Neuronal stem cell (in vitro differentiated cells): ENCODE measurements at regions not wholly inside any gene's neighbourhood (a gene's known extent, or its start where the extent isn't known, plus 50 kb on each side); places are given as distances from the start of the nearest gene placed in this dataset.
"Not testable (repeated sequence)": the region's sequence is repeated elsewhere in the genome, so short reads cannot be mapped to it uniquely, and the experiment has no call there.

Experiments
- DNase-seq: peaks from one replicate; pipeline ENCODE4 v3.0.0-alpha.2; 2013; ENCODE audit warnings: low spot score
- H2AFZ ChIP-seq: one replicate; pipeline ENCODE4 v1.6.1; 2013; ENCODE audit warnings: mild to moderate bottlenecking, low read length, inconsistent platforms
- H2AK5ac ChIP-seq: 2 replicates; pipeline ENCODE4 v1.6.1; 2013; ENCODE audit warnings: low read depth, mild to moderate bottlenecking, inconsistent platforms, low read length, moderate library complexity, mixed read lengths
- H2BK120ac ChIP-seq: 2 replicates; pipeline ENCODE4 v1.6.1; 2013; ENCODE audit warnings: low read depth, mild to moderate bottlenecking, inconsistent platforms, low read length, moderate library complexity, mixed read lengths
- H2BK12ac ChIP-seq: one replicate; pipeline ENCODE4 v1.6.1; 2013; ENCODE audit warnings: low read length, inconsistent platforms
- H2BK15ac ChIP-seq: 2 replicates; pipeline ENCODE4 v1.6.1; 2013; ENCODE audit warnings: mild to moderate bottlenecking, low read length, inconsistent platforms, mixed read lengths
- H2BK5ac ChIP-seq: one replicate; pipeline ENCODE4 v1.6.1; 2013; ENCODE audit warnings: inconsistent platforms, mild to moderate bottlenecking, low read length, moderate library complexity
- H3K14ac ChIP-seq: one replicate; pipeline ENCODE4 v1.6.1; 2013; ENCODE audit warnings: low read length, inconsistent platforms
- H3K18ac ChIP-seq: 2 replicates; pipeline ENCODE4 v1.6.1; 2013; ENCODE audit warnings: low read length, inconsistent platforms
- H3K23ac ChIP-seq: 2 replicates; pipeline ENCODE4 v1.6.1; 2013; ENCODE audit warnings: low read depth, mild to moderate bottlenecking, mixed read lengths, low read length, inconsistent platforms; ENCODE audit not compliant: poor library complexity
- H3K27ac ChIP-seq: replicated peaks from 3 replicates; pipeline ENCODE4 v1.5.1; 2013; ENCODE audit warnings: low read length, inconsistent platforms
- H3K27me3 ChIP-seq, 3 experiments: 2 replicates each; pipeline ENCODE4 v1.6.1; 2013; ENCODE audit warnings: low read length in 3 of 3, mild to moderate bottlenecking in 2 of 3, inconsistent platforms in 1 of 3, low read depth in 1 of 3, mixed read lengths in 1 of 3, moderate library complexity in 1 of 3; ENCODE audit not compliant: control insufficient read depth in 3 of 3, insufficient read depth in 3 of 3
- H3K36me3 ChIP-seq, 2 donors: replicated peaks in 1 of 2; 2 replicates each; pipeline ENCODE4 v1.6.1; 2013; ENCODE audit warnings: low read length in 2 of 2; ENCODE audit not compliant: control insufficient read depth in 2 of 2, insufficient read depth in 2 of 2
- H3K4ac ChIP-seq: 2 replicates; pipeline ENCODE4 v1.6.1; 2013; ENCODE audit warnings: inconsistent platforms, mild to moderate bottlenecking, low read length, moderate library complexity
- H3K4me1 ChIP-seq, 2 donors: 1 replicate in 1 of 2; 2 replicates in 1 of 2; pipeline ENCODE4 v1.6.1; 2013; ENCODE audit warnings: low read length in 2 of 2, low read depth in 1 of 2; ENCODE audit not compliant: control insufficient read depth in 2 of 2, insufficient read depth in 1 of 2
- H3K4me2 ChIP-seq: one replicate; pipeline ENCODE4 v1.6.1; 2013; ENCODE audit warnings: mild to moderate bottlenecking, low read length, inconsistent platforms; ENCODE audit not compliant: insufficient read depth, poor library complexity, severe bottlenecking
- H3K4me3 ChIP-seq, 2 donors: 2 replicates each; pipeline ENCODE4 v1.5.1; 2013; ENCODE audit warnings: low read length in 2 of 2, mild to moderate bottlenecking in 2 of 2, inconsistent platforms in 1 of 2, moderate library complexity in 1 of 2
- H3K79me1 ChIP-seq: one replicate; pipeline ENCODE4 v1.6.1; 2013; ENCODE audit warnings: low read depth, mild to moderate bottlenecking, inconsistent platforms, low read length, moderate library complexity
- H3K9ac ChIP-seq: one replicate; pipeline ENCODE4 v1.6.1; 2013; ENCODE audit warnings: mild to moderate bottlenecking, low read depth, low read length, inconsistent platforms; ENCODE audit not compliant: poor library complexity
- H3K9me3 ChIP-seq, 2 donors: replicated peaks in 1 of 2; 2 replicates each; pipeline versions ENCODE3 to v1.6.1; 2013; ENCODE audit warnings: low read length in 2 of 2, mild to moderate bottlenecking in 2 of 2, inconsistent platforms in 1 of 2, low read depth in 1 of 2, mixed read lengths in 1 of 2, moderate library complexity in 1 of 2; ENCODE audit not compliant: control insufficient read depth in 2 of 2, insufficient read depth in 1 of 2
- H4K8ac ChIP-seq: one replicate; pipeline ENCODE4 v1.6.1; 2013; ENCODE audit warnings: low read depth, mild to moderate bottlenecking, inconsistent platforms, low read length, moderate library complexity
- H4K91ac ChIP-seq: one replicate; pipeline ENCODE4 v1.6.1; 2013; ENCODE audit warnings: low read length, low read depth, mild to moderate bottlenecking, inconsistent platforms; ENCODE audit not compliant: poor library complexity
- WGBS, 2 donors: extraction: QIAGEN DNeasy Blood & Tissue Kit; methylation state at CpG; one replicate each; pipeline ENCODE4 v1.1.7; 2013; ENCODE audit warnings: missing lambda C conversion rate in 2 of 2, mixed read lengths in 1 of 2; ENCODE audit not compliant: insufficient read length in 2 of 2, insufficient replicate concordance in 1 of 2; ENCODE audit errors: extremely low coverage in 2 of 2; 5-methylcytosine and 5-hydroxymethylcytosine counted together

- not testable (repeated sequence) for H4K91ac ChIP-seq, H3K4ac ChIP-seq, H3K14ac ChIP-seq, H3K79me1 ChIP-seq, H2BK15ac ChIP-seq, H3K4me1 ChIP-seq, H3K36me3 ChIP-seq, H2BK5ac ChIP-seq, H3K9me3 ChIP-seq, H3K27ac ChIP-seq, H3K27me3 ChIP-seq, H2AFZ ChIP-seq, H4K8ac ChIP-seq, H3K9ac ChIP-seq, H3K23ac ChIP-seq, H3K4me3 ChIP-seq, H2BK12ac ChIP-seq, H2AK5ac ChIP-seq, H2BK120ac ChIP-seq, H3K18ac ChIP-seq, DNase-seq, H3K4me2 ChIP-seq
- WGBS, 2 donors, result no CpG with 5 or more reads among the region's 33 CpGs
Measured at GRCh38 chr3:162987085-162987794, 1490.6 kb downstream of the OTOL1 start.

- Histone ChIP-seq H3K79me1 (no peaks in the 10 kb centered on the region), H3K9me3 (peaks cover 0 to 13% of the 10 kb centered on the region in 2 donors), H3K27ac (no peak overlapping the region), H3K4me1 (no peaks in the 10 kb centered on the region), H3K23ac (no peak overlapping the region), H3K18ac (no peak overlapping the region), H3K9ac (no peak overlapping the region), H2BK12ac (no peak overlapping the region), H2BK15ac (no peak overlapping the region), H3K27me3 (no peaks in the 10 kb centered on the region), H2AK5ac (no peak overlapping the region), H3K4me3 (no peak overlapping the region), H4K91ac (no peak overlapping the region), H2BK120ac (no peak overlapping the region), H3K14ac (no peak overlapping the region), H3K36me3 (no peaks in the 10 kb centered on the region), H2AFZ (no peak overlapping the region), H2BK5ac (no peak overlapping the region), H3K4ac (no peak overlapping the region), H4K8ac (no peak overlapping the region), H3K4me2 (no peak overlapping the region)
- no CpG with 5 or more reads among the region's 2 CpGs for WGBS, 2 donors
- no peak for DNase-seq
Measured at GRCh38 chr3:162992741-162993140, 1496.1 kb downstream of the OTOL1 start.

- H4K8ac ChIP-seq, result no peak overlapping the region
- no peak overlapping the region for H3K18ac ChIP-seq
- no peak overlapping the region for H3K4ac ChIP-seq
- H3K27ac ChIP-seq, result no peak overlapping the region
- no peak overlapping the region for H2BK5ac ChIP-seq
- H3K4me2 ChIP-seq, result no peak overlapping the region
- no peaks in the 10 kb centered on the region for H3K79me1 ChIP-seq
- H2AK5ac ChIP-seq, result no peak overlapping the region
- no peaks in the 10 kb centered on the region for H3K27me3 ChIP-seq
- no peak overlapping the region for H3K14ac ChIP-seq
- no peaks in the 10 kb centered on the region for H3K36me3 ChIP-seq
- no peak for DNase-seq
- WGBS, 2 donors, result no CpG with 5 or more reads among the region's 1 CpG
- H2AFZ ChIP-seq, result no peak overlapping the region
- no peak overlapping the region for H2BK12ac ChIP-seq
- no peak overlapping the region for H3K9ac ChIP-seq
- H3K9me3 ChIP-seq, result peaks cover 0 to 13% of the 10 kb centered on the region in 2 donors
- H2BK15ac ChIP-seq, result no peak overlapping the region
- no peak overlapping the region for H3K23ac ChIP-seq
- H3K4me1 ChIP-seq, result peaks cover 0 to 4% of the 10 kb centered on the region in 2 donors
- no peak overlapping the region for H3K4me3 ChIP-seq
- H2BK120ac ChIP-seq, result no peak overlapping the region
- H4K91ac ChIP-seq, result no peak overlapping the region
Measured at GRCh38 chr3:162994165-162994564, 1497.6 kb downstream of the OTOL1 start.

- Histone ChIP-seq H3K9me3 (peaks cover 0 to 13% of the 10 kb centered on the region in 2 donors), H2BK15ac (no peak overlapping the region), H3K4me1 (peaks cover 0 to 4% of the 10 kb centered on the region in 2 donors), H3K4me3 (no peak overlapping the region), H3K4ac (no peak overlapping the region), H3K18ac (no peak overlapping the region), H3K36me3 (no peaks in the 10 kb centered on the region), H2AFZ (no peak overlapping the region), H3K14ac (no peak overlapping the region), H3K23ac (no peak overlapping the region), H3K27ac (no peak overlapping the region), H2AK5ac (no peak overlapping the region), H3K27me3 (no peaks in the 10 kb centered on the region), H4K91ac (no peak overlapping the region), H3K79me1 (no peaks in the 10 kb centered on the region), H2BK12ac (no peak overlapping the region), H2BK120ac (no peak overlapping the region), H3K9ac (no peak overlapping the region), H4K8ac (no peak overlapping the region), H3K4me2 (no peak overlapping the region), H2BK5ac (no peak overlapping the region)
- DNase-seq, result no peak
Measured at GRCh38 chr3:162996368-162996767, 1499.8 kb downstream of the OTOL1 start.
